GM18909 (cell line): ENCODE measurements at regions not wholly inside any gene's neighbourhood (a gene's known extent, or its start where the extent isn't known, plus 50 kb on each side); places are given as distances from the start of the nearest gene placed in this dataset.

Experiments used
- ATAC-seq: cut with Tn5 transposase; IDR thresholded peaks from one replicate; pipeline ENCODE4 v1.9.1; 2021; ENCODE audit warnings: mild to moderate bottlenecking; ENCODE audit not compliant: unreplicated experiment, poor library complexity

DNA sequence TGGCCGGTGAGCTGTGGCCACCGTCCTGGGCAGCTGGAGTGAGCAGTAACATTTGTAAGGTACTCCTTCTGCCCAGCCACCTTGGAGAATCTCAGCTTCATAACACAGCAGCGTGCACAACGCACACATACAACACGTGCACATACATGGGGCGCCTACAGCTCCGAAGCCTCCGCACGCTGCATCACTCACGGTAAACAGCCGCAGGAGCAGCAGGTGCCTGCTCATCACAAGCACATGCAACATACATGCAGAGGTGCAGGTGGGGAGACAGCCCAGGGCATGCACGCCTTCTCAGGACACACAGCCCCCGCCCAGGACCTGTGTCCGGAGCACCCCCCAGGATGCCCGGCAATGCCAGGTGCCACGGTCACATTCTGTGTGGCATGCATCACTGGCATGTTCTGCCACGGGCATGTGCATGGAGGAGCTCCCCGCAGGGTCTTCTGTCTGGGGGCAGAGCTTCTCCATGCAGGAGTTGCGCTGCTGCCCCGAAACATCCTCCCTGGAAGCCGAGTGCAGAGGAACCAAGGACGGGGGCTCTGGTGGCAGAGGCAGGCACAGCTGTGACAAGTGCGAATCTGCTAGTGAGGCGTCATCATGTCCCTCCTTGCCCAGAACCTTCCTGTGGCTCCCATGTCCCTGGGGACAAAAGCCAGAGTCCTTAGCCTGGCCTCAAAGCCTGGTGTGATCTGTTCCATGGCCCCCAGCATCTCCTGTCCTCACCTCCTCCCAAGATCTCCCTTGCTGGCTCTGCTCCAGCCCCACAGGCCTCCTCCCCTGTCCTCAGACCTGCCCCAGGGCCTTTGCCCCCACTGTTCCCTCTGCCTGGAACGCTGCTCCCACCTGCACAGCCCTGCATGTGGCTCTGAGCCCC lies 184.0 kb upstream of the GSE1 start:
- no peak for ATAC-seq

DNA sequence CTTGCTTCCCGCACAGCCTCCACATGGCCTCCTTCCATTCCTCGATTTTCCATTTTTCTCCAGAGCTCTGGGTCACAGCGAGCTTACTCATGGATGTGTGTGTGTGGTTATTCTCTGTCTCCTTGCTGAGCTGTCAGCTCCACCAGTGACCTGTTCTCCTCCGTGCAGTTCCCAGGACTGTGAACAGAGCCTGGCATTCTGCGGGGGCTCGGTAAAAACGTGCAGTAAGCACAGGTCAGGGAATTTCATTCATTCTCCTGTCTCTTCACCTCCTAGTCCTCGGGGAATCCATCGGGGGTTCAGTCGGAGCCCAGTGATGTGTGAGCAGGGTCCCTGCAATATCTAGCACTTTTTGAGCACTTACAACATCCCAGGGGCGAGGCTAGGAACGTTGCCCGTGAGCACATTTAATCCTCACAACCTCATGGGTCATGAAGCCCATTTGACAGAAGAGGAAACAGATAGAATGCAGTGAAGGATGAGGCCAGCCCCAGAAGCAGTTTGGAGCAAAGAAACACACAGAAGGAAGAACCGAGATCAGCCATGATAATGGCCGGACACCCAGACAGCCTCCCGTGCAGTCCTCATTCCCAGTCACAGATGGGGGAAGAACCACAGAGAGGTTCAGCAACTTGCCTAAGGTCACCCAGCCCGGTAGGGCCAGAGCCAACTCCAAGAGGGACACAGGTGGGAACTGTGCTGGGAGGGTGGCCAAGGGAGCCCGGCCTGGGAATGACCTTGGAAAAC lies 183.2 kb upstream of the GSE1 start:
- no peak for ATAC-seq

DNA sequence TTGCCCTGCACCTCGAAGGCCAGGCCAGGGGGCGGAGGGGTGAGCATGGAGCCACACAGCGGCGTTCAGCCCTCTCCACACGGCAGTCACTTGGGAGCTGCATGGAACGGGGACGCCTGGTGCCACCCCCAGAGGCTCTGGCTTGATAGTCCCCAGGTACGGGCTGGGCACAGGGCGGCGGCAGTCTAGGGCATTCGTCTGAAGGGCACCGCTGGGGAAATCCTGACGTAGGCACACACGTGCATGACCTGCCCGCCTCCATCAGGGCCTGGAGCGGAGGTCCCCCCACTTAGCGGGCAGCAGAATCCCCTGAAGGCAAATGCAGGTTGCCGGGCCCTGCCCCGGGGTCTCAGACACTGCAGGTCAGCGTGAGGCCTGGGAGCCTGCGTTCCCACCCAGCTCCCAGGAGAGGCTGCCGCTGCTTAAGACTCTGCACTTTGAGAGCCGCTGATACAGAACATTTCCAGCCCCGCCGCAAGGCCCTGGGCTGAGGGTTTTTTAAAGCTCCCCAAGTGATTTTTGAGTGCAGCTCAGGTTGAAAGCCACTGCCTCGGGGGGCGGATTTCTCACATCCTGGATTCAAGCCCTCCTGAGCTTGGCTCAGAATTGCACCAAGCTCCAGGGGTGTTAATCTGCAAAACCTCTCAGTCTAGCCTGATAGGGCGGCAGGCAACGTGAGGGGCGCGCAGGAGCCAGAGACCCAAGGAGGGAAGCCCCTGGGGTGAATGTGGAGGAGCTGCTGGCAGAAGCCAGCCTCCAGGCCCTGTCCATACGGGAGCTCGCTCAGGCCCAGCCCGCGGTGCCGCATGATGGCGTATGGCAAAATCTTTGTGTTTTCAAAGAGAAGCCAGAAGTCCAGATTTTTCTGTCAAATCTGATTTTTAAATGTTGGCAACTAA lies 182.3 kb upstream of the GSE1 start:
- no peak for ATAC-seq

DNA sequence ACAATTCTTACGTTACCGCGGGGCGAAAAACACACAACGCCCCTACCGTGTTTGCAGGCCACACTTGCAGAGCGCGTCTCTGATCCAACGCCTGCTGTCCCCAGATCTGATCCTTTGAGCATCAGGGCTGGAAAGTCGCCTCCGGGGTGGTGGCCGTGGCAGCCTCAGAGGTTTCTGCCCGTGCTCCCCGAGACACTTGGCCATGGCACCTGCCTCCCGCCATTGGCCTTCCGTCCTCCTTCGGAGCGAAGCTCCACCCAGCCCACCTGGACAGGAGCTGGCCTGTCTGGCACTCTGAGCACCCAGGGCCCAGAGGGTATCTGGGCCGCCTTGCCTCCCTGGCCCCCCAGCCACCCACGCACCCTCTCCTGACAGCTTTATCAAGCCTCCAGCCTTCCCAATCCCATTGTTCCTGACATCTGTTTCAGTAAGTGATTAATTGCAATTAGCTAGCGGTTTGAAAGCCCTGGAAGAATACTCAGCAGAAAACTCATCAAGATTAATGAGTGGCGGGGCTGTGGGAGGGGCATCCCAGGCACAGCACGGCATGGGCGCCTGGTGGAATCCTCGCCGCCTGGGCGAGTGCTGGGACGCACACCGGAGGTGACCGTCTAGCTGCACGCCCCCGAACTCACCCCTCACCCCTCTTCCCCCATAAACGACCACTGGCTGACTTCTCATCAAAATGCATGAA lies 181.5 kb upstream of the GSE1 start:
- no peak for ATAC-seq

DNA sequence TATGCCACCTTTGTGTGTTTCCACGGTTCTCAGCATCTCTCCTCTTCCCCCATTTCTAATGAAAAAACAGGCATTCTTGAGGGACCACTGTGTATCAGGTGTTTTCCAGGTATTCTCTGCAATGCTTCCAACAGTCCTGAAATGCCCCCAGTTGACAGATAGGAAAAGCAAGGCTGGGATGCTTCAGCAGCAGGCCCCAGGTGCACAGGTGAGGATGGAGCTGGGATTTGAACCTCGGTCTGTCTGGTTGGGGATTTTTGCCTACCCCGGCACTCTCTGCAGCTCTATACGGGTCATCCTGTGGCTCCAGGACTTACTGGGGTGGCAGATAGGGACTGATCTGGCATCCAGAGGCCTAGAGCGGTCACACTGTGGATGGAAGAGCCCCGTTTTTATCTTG lies 180.5 kb upstream of the GSE1 start:
- ATAC-seq, result no peak

DNA sequence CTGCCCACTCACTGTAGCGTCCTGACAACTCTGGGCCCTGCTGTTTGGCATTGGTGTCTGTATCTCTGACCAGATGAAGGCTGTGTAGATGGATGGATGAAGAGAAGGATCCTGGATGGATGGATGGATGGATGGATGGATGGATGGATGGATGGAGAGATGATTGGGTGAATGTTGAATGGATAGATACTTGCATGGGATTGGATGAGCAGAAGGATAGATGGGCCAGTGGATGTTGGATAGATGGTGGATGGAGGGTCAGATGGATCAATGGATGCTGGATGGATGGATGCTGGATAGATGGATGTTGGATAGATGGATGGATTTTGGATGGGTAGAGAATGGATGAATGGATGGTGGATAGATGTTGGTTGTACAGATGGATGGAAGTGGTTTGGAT lies 179.6 kb upstream of the GSE1 start:
- ATAC-seq, result no peak

DNA sequence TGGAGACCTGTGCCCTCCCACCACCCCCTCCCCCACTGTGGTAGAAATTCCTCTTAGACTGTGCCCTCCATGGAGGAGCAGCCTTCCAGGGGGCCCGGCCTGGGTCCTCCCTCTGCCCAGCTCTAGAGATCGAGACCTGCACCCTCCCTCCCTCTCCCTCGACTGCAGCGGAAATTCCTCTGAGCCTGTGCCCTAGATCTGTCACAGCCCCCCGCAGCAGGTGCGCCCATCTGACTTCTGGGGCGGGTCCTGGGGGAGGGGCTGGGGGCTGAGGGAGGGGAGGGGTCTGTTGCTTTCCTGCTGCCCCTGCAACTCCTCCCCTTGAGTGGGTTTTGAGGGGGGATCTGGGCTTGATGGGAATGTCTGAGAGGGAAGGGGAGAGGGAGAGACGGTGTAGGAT lies 177.8 kb upstream of the GSE1 start:
- no peak for ATAC-seq

DNA sequence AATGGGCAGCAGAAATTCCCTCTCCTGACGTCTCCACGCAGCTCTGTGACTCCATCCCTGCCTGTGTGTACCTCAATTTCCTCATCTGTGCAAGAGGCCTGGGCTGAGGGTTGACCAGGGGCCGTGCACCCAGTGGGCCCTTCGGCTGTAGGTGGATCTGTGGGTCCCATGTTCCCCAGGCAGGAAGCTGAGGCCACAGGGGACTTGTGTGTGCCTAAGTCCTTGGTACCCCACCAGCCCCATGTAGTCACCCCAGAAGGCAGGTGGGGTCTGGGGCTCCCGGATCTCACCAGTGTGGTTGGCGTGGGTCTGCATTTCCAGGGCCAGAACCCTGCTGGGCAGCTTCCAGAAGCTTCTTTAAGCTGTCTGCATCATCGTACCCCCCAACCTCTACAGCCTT lies 177.4 kb upstream of the GSE1 start:
- no peak for ATAC-seq

DNA sequence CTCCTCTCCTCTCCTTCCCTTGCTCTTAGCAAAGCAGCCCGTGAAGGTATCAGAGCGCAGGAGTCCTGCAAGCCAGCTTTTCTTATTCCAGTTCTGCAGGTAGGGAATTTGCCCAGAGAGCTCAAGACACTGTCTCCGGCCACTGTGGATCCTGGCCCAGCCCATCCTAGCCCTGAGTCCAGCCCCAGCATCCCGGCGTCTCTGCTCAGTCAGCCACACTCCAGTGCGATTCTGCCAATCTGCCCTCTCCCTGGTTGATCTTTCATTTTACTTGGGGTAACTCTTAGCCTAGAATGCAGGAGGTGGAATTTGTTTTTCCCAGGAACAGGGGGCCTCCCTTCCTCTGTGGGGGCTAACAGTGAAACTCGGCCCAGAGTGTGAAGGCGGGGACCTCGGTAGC lies 176.9 kb upstream of the GSE1 start:
- no peak for ATAC-seq

DNA sequence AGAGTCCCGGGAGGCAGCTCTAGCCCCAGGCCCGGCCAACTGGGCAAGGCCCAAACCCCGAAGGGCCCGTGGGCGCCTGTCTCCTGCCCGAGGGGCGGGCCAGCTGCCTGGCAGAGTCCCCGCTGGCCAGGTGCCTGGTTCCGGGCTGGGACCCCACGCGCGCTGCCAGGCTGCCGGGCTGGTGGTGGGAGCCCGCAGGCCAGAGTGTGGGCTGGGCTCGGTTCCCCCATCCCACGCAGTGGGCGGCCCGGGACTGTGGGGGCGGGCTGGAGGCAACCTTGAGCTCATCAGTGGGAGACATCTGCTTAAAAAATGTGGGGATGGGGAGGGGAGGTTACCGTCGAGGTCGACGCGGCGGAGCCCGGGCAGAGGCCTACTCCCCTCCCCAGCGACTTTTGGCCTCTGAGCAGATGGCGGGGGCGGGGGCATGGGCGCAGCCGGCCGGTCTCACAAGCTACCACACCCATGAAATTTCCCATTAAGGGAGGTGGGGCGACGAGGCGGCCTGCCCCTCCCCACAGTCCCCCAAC lies 176.4 kb upstream of the GSE1 start:
- ATAC-seq, result no peak

DNA sequence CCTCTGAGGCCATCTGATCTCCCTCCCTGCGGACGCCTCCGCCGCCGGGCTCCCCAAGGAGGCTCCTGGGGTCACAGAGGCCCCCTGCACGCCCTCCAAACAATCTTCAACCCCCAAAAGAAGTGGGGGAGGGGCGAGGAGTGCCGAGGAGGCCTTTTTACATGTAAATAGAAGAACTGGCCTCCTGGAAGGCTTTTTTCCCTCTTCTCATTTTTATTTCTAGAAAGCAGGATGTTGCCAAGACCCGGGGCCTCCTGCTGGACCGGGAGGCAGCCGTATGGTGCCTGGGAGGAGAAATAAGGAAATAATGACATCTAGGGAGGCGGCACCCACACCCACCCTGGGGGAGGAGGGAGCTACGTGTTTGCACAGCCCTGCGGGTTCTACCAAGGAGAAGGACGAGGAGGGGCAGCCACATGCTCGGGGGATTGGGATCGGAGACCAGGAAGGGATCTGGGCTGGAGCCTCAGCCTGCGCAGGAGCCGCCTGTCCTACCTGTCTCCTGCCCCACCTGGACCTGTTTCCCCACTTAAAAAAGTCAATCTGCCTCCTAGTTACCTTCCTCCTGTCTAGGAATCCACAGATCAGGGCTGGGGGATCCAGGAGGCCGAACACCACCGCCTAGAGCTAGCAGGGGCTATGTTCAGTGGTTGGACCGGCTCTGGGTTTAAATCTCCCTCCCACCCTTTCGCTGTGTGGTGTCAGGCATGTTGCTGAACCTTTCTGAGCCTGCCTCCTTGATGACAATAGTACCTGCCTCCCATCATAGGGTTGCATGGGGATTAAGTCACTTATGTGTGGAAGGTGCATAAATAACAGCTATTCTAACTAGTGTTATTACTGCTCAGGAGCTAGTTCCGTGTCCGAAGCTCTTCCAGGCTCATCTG lies 175.7 kb upstream of the GSE1 start:
- no peak for ATAC-seq

DNA sequence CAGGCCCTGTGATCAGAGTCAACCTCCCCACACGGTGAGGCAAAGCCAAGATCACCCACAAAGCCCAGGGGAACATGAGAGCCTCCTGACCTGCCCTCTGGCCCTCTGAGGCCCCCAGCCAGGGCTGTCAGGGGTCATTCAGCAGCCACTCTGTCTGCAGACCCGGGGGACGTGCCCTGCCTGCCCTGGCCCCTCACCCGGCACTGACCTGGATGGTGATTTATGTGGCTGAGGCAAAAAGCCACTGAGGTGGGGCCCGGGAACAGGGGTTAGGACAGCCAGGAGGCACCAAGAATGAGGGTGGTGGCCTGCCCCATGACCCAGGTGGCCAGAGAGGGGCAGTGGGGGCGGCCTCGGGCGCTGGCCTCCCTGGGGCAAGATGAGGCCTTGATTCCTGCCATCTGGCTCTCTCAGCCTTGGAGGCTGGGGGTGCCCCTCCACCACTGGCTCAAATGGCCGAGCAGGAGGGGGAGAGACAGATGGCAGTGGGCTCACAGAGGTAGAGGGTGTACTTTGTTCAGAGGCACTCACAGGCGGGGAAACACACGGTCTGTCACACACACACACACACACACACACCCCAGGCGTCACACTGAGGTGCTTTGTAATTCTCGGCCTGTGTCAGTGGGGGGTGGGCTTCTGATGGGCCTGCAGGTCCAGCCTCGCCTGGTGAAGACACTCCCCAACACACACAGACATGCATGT lies 174.0 kb upstream of the GSE1 start:
- no peak for ATAC-seq

DNA sequence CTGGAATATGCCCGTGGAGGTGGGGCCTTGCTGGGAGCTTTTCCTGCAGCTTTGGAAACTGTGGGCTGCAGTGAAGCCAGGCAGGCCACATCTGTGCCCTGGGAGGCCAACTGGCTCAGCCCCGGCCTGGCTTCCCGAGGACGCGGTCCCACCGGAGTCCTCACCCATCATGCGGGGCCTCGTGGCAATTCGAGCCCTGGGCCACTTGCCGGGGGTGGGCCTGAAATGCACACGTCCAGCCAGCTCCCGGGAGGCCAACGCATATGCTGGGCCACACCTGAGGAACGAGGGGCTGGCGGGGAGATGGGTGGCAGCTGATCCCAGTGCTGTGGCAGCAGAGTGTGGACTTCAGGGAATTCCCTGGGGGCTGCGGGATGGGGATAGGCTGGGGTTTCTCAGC lies 172.4 kb upstream of the GSE1 start:
- no peak for ATAC-seq

DNA sequence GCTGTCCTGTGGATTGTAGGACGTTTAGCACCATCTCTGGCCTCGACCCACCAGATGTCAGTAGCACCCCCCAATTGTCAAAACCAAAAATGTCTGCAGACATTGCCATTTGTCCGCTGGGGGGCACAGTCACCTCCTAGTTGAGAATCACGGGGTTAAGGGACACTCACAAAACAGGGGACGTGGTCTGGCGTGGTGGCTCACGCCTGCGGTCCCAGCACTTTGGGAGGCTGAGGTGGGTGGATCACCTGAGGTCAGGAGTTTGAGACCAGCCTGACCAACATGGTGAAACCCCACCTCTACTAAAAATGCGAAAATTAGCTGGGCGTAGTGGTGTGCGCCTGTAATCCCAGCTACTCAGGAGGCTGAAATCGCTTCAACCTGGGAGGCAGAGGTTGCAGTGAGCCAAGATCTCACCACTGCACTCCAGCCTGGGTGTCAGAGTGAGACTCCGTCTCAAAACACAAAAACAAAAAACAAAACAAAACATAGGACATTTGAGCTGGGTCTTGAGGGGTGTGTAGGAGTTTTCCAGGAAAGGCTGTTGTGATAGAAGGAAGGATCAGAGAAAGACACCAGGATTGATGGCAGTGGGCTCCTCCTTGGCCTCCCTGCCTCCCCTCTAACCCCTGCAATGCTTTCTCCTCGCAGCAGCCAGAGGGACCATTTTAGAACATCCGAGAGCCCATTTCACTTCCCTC lies 171.8 kb upstream of the GSE1 start:
- ATAC-seq, result no peak

DNA sequence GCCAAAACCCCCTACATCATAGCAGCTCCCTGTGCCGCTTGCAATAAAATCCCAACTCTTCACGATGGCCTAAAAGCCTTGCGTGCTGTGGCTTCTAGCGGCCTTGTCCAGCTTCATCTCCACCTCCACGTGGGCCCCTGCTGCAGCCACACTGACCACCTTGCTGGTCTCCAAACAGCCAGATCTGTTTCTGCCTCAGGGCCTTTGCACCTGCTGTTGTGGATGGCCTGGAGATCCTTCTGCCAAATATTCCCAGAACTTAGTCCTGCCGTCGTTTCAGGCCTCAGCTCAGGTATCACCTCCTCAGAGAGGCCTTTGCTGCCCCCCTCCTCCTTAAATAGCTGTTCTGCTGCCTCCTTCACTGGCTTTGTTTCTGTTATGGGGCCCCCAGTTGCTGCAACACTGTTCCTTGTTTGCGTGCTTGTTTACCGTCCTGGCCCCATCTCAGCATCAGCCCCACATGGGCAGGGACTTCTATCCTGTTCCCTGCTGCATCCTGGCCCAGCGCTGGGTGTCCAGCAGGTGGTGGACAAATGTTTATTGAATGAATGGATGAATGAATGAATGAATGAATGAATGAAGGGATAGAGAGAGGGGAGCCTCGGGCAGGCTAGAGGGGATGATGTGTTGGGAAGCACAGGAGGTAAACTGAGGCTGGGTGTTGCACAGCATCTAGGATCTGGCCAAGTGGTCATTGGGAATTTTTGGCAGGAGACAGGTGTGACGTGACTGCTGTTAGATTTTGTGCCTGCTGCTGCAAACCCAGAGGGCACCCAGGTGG lies 171.0 kb upstream of the GSE1 start:
- no peak for ATAC-seq

DNA sequence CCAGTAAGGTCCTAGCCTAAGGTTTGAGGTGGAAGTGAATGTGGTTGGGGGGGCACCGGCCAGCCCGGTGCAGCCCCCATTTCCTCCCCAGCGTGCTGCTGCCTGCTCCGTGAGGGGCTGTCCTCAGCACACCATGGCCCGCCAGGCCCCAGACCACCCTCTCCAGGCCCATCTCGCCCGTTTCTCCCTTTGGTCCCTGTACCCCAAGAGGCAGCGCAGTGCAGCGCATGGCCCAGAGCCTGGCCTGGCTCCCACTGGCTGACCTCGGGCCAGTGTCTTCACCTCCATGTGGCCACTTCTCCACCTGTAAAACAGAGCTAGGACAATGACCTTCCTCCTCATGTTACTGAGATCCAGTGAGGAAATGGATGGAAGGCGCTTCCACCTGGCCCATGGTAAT lies 170.0 kb upstream of the GSE1 start:
- no peak for ATAC-seq

DNA sequence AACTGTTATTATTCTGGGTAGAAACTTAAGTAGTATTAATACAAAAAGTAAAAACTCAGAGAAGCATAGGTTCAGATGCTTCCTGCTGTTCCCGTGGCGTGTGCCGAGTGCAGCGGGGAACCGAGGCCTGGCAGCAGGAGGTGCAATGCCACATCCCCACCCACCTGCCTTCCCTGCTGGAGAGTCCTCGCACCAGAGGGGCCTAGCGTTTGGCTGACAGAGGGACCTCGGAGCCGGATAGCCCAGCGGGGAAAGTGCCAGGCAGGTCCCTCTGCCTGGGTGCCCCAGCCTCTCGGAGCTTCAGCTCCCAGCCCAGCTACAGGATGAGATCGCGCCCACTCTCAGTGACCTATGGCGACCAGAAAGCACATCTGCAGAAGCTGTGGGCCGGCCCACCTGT lies 169.6 kb upstream of the GSE1 start:
- ATAC-seq, result no peak
